ENCODE measurements at regions not wholly inside any gene's neighbourhood (a gene's known extent, or its start where the extent isn't known, plus 50 kb on each side); places are given as distances from the start of the nearest gene placed in this dataset.

GRCh38 chr10:59025981-59026765 is 150.3 kb upstream of the PHYHIPL start:
- Histone ChIP-seq H3K4me3 (replicated peaks; ENCODE audit: low read depth, low read length) (no peak overlapping the region), H3K27me3 (replicated peaks; ENCODE audit: control insufficient read depth, insufficient read depth, low read length) (no peaks in the 10 kb centered on the region), H3K36me3 (ENCODE audit: control insufficient read depth, insufficient read depth, low read length) (no peaks in the 10 kb centered on the region)
- DNase-seq (ENCODE audit: extremely low read depth, insufficient read length), result no peak
- no peak for TF ChIP-seq CTCF (IDR thresholded peaks at IDR 0.05; ENCODE audit: insufficient read depth, low read length, poor library complexity, severe bottlenecking)

GRCh38 chr10:59027975-59028655 is 148.3 kb upstream of the PHYHIPL start:
- H3K27me3 ChIP-seq (replicated peaks; ENCODE audit: control insufficient read depth, insufficient read depth, low read length), result no peaks in the 10 kb centered on the region
- no peaks in the 10 kb centered on the region for H3K36me3 ChIP-seq (ENCODE audit: control insufficient read depth, insufficient read depth, low read length)
- no peak for TF ChIP-seq CTCF (IDR thresholded peaks at IDR 0.05; ENCODE audit: insufficient read depth, low read length, poor library complexity, severe bottlenecking)
- H3K4me3 ChIP-seq (replicated peaks; ENCODE audit: low read depth, low read length), result no peak overlapping the region
- DNase-seq (ENCODE audit: extremely low read depth, insufficient read length), result no peak

- no peaks in the 10 kb centered on the region for H3K36me3 ChIP-seq (ENCODE audit: control insufficient read depth, insufficient read depth, low read length)
- H3K4me3 ChIP-seq (replicated peaks; ENCODE audit: low read depth, low read length), result no peak overlapping the region
- DNase-seq (ENCODE audit: extremely low read depth, insufficient read length), result no peak
- no peak for TF ChIP-seq CTCF (IDR thresholded peaks at IDR 0.05; ENCODE audit: insufficient read depth, low read length, poor library complexity, severe bottlenecking)
- no peaks in the 10 kb centered on the region for H3K27me3 ChIP-seq (replicated peaks; ENCODE audit: control insufficient read depth, insufficient read depth, low read length)
Observed at GRCh38 chr10:59033622-59034021, 142.8 kb upstream of the PHYHIPL start.

GRCh38 chr10:59036311-59037017 is 140.0 kb upstream of the PHYHIPL start:
- Histone ChIP-seq H3K27me3 (replicated peaks; ENCODE audit: control insufficient read depth, insufficient read depth, low read length) (no peaks in the 10 kb centered on the region), H3K36me3 (ENCODE audit: control insufficient read depth, insufficient read depth, low read length) (no peaks in the 10 kb centered on the region), H3K4me3 (replicated peaks; ENCODE audit: low read depth, low read length) (no peak overlapping the region)
- peak; percentile 9 for DNase-seq (ENCODE audit: extremely low read depth, insufficient read length)
- no peak for TF ChIP-seq CTCF (IDR thresholded peaks at IDR 0.05; ENCODE audit: insufficient read depth, low read length, poor library complexity, severe bottlenecking)

GRCh38 chr10:59037018-59037389 is 139.4 kb upstream of the PHYHIPL start:
- DNase-seq (ENCODE audit: extremely low read depth, insufficient read length), result no peak
- TF ChIP-seq CTCF (IDR thresholded peaks at IDR 0.05; ENCODE audit: insufficient read depth, low read length, poor library complexity, severe bottlenecking), result no peak
- Histone ChIP-seq H3K27me3 (replicated peaks; ENCODE audit: control insufficient read depth, insufficient read depth, low read length) (no peaks in the 10 kb centered on the region), H3K4me3 (replicated peaks; ENCODE audit: low read depth, low read length) (no peak overlapping the region), H3K36me3 (ENCODE audit: control insufficient read depth, insufficient read depth, low read length) (no peaks in the 10 kb centered on the region)

All from GM06990 (cell line).